ENCODE measurements at regions not wholly inside any gene's neighbourhood (a gene's known extent, or its start where the extent isn't known, plus 50 kb on each side); places are given as distances from the start of the nearest gene placed in this dataset.

DNA sequence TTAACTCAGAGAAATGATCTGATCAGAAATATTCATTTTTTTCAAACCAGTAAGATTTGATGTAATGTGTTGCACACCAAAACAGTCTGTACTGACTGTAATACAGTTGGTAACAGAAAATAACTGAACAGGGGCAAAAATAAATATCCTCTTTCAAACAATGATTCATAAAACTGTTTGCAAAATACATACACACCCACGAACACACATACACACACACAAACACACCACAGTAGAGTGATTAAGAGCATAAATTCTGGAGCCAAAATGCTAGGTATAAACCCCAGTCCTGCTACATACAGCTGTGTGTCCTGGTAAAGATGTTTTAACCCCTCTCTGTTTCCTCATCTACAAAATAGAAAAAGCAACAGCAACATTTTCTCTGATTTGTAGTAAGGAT lies 376.6 kb downstream of the PDGFC start:
- TF ChIP-seq CTCF (IDR thresholded peaks at IDR 0.05), result no peak
- TF ChIP-seq EZH2 (IDR thresholded peaks at IDR 0.05; ENCODE audit: borderline replicate concordance, insufficient read depth, low read depth, low read length, poor library complexity, severe bottlenecking), result no peak
- no CpG with 5 or more reads among the region's 1 CpG for WGBS (ENCODE audit: insufficient coverage)
- H3K9me3 ChIP-seq (ENCODE audit: control extremely low read depth in 1 of 3, control insufficient read depth in 2 of 3, insufficient read depth in 1 of 3, low read length in 2 of 3), result no peaks in the 10 kb centered on the region
- no peak overlapping the region for H3K9ac ChIP-seq (ENCODE audit: low read length)
- no peak overlapping the region for H3K27ac ChIP-seq (ENCODE audit: low read length in 2 of 2)
- ChIA-PET CTCF (no interaction called here), POLR2A (no interaction called here)
- H4K20me1 ChIP-seq (ENCODE audit: control insufficient read depth, insufficient read depth, low read length, poor library complexity, severe bottlenecking), result no peaks in the 10 kb centered on the region
- intact Hi-C loops (cut with micrococcal nuclease), result no loop called here
- H3K27me3 Mint-ChIP-seq, result no peaks in the 10 kb centered on the region
- H3K4me2 ChIP-seq (replicated peaks; ENCODE audit: low read depth, low read length, poor library complexity, severe bottlenecking), result no peak overlapping the region
- H3K79me2 ChIP-seq (ENCODE audit: control insufficient read depth, insufficient read depth, low read length), result no peaks in the 10 kb centered on the region
- no peak for DNase-seq
- no peak overlapping the region for H3K27ac Mint-ChIP-seq
- H3K27me3 ChIP-seq (replicated peaks in 1 of 4; ENCODE audit: control extremely low read depth in 1 of 4, control insufficient read depth in 3 of 4, insufficient read depth in 4 of 4, low read length in 3 of 4), result no peaks in the 10 kb centered on the region
- no peak overlapping the region for H3K4me3 ChIP-seq (ENCODE audit: control extremely low read depth in 1 of 5, extremely low read depth in 1 of 5, insufficient read depth in 1 of 5, low read depth in 2 of 5, low read length in 4 of 5)
- no peaks in the 10 kb centered on the region for H3K4me1 ChIP-seq (ENCODE audit: control insufficient read depth in 2 of 2, insufficient read depth in 2 of 2, low read length in 2 of 2)
- no peaks in the 10 kb centered on the region for H3K36me3 ChIP-seq (replicated peaks in 1 of 2; ENCODE audit: control extremely low read depth in 1 of 2, control insufficient read depth in 1 of 2, extremely low read depth in 1 of 2, insufficient read depth in 2 of 2, low read length in 1 of 2)
- no peak for ATAC-seq (ENCODE audit: low read depth)
- H3K4me3 Mint-ChIP-seq, result no peak overlapping the region
- H3K9me3 Mint-ChIP-seq (ENCODE audit: insufficient read depth), result no peaks in the 10 kb centered on the region
- H2AFZ ChIP-seq (ENCODE audit: insufficient read depth, low read depth, low read length, poor library complexity, severe bottlenecking), result no peak overlapping the region
- no peaks in the 10 kb centered on the region for H3K4me1 Mint-ChIP-seq

DNA sequence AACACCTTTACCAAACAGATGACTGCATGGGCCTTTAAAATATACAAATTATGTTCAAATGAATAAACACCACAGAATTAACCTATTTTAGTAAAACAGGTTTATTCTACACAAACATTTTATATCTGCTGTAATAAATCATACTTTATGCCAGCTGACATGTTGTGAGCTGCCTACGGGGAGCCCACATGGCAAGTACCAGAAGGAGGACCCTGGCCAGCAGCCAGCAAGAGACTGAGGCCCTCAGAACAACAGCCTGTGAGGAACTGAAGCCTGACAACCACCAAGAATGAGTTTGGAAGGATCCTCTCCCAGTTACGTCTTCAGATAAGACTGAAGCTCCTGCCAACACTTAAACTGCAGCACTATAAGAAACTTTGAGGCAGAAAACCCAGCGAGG lies 377.0 kb downstream of the PDGFC start:
- DNase-seq, result no peak
- 25% methylated on average over 2 of the region's 3 CpGs for WGBS (ENCODE audit: insufficient coverage)

More for the DNA sequence above, 377.0 kb downstream of the PDGFC start:
- H3K27me3 Mint-ChIP-seq, result no peaks in the 10 kb centered on the region
- no peak overlapping the region for H3K27ac Mint-ChIP-seq
- Histone ChIP-seq H3K79me2 (ENCODE audit: control insufficient read depth, insufficient read depth, low read length) (no peaks in the 10 kb centered on the region), H3K4me2 (replicated peaks; ENCODE audit: low read depth, low read length, poor library complexity, severe bottlenecking) (no peak overlapping the region), H4K20me1 (ENCODE audit: control insufficient read depth, insufficient read depth, low read length, poor library complexity, severe bottlenecking) (no peaks in the 10 kb centered on the region), H3K27ac (ENCODE audit: low read length in 2 of 2) (no peak overlapping the region), H3K36me3 (replicated peaks in 1 of 2; ENCODE audit: control extremely low read depth in 1 of 2, control insufficient read depth in 1 of 2, extremely low read depth in 1 of 2, insufficient read depth in 2 of 2, low read length in 1 of 2) (no peaks in the 10 kb centered on the region), H3K9ac (ENCODE audit: low read length) (no peak overlapping the region), H3K9me3 (ENCODE audit: control extremely low read depth in 1 of 3, control insufficient read depth in 2 of 3, insufficient read depth in 1 of 3, low read length in 2 of 3) (no peaks in the 10 kb centered on the region), H3K4me1 (ENCODE audit: control insufficient read depth in 2 of 2, insufficient read depth in 2 of 2, low read length in 2 of 2) (no peaks in the 10 kb centered on the region), H3K27me3 (replicated peaks in 1 of 4; ENCODE audit: control extremely low read depth in 1 of 4, control insufficient read depth in 3 of 4, insufficient read depth in 4 of 4, low read length in 3 of 4) (no peaks in the 10 kb centered on the region), H3K4me3 (ENCODE audit: control extremely low read depth in 1 of 5, extremely low read depth in 1 of 5, insufficient read depth in 1 of 5, low read depth in 2 of 5, low read length in 4 of 5) (no peak overlapping the region), H2AFZ (ENCODE audit: insufficient read depth, low read depth, low read length, poor library complexity, severe bottlenecking) (no peak overlapping the region)
- H3K4me1 Mint-ChIP-seq, result no peaks in the 10 kb centered on the region
- intact Hi-C loops (cut with micrococcal nuclease), result no loop called here
- no peak for ATAC-seq (ENCODE audit: low read depth)
- no peaks in the 10 kb centered on the region for H3K9me3 Mint-ChIP-seq (ENCODE audit: insufficient read depth)
- CTCF ChIA-PET, result no interaction called here
- no peak for TF ChIP-seq CTCF (IDR thresholded peaks at IDR 0.05)
- TF ChIP-seq EZH2 (IDR thresholded peaks at IDR 0.05; ENCODE audit: borderline replicate concordance, insufficient read depth, low read depth, low read length, poor library complexity, severe bottlenecking), result no peak
- H3K4me3 Mint-ChIP-seq, result no peak overlapping the region
- POLR2A ChIA-PET, result no interaction called here

Data from B cell (primary cell).